ENCODE measurements at regions not wholly inside any gene's neighbourhood (a gene's known extent, or its start where the extent isn't known, plus 50 kb on each side); places are given as distances from the start of the nearest gene placed in this dataset.

GRCh38 chrX:96094616-96095015 lies 590.0 kb upstream of the DIAPH2 start:
- TF ChIP-seq CTCF (IDR thresholded peaks at IDR 0.05), result no peak

- TF ChIP-seq CTCF (IDR thresholded peaks at IDR 0.05), result no peak
Measured at GRCh38 chrX:96098471-96098870, 586.2 kb upstream of the DIAPH2 start.

GRCh38 chrX:96102997-96103396 lies 581.6 kb upstream of the DIAPH2 start:
- TF ChIP-seq CTCF (IDR thresholded peaks at IDR 0.05), result no peak

GRCh38 chrX:96112689-96113088 lies 572.0 kb upstream of the DIAPH2 start:
- TF ChIP-seq CTCF (IDR thresholded peaks at IDR 0.05), result no peak

GRCh38 chrX:96126182-96126581 lies 558.5 kb upstream of the DIAPH2 start:
- TF ChIP-seq CTCF (IDR thresholded peaks at IDR 0.05), result no peak

GRCh38 chrX:96140796-96141195 lies 543.8 kb upstream of the DIAPH2 start:
- no peak for TF ChIP-seq CTCF (IDR thresholded peaks at IDR 0.05)

- TF ChIP-seq CTCF (IDR thresholded peaks at IDR 0.05), result no peak
Measured at GRCh38 chrX:96147681-96148080, 537.0 kb upstream of the DIAPH2 start.

GRCh38 chrX:96170626-96171025 lies 514.0 kb upstream of the DIAPH2 start:
- TF ChIP-seq CTCF (IDR thresholded peaks at IDR 0.05), result no peak
